ENCODE measurements at regions not wholly inside any gene's neighbourhood (a gene's known extent, or its start where the extent isn't known, plus 50 kb on each side); places are given as distances from the start of the nearest gene placed in this dataset.
"Not testable (repeated sequence)": the region's sequence is repeated elsewhere in the genome, so short reads cannot be mapped to it uniquely, and the experiment has no call there.

DNA sequence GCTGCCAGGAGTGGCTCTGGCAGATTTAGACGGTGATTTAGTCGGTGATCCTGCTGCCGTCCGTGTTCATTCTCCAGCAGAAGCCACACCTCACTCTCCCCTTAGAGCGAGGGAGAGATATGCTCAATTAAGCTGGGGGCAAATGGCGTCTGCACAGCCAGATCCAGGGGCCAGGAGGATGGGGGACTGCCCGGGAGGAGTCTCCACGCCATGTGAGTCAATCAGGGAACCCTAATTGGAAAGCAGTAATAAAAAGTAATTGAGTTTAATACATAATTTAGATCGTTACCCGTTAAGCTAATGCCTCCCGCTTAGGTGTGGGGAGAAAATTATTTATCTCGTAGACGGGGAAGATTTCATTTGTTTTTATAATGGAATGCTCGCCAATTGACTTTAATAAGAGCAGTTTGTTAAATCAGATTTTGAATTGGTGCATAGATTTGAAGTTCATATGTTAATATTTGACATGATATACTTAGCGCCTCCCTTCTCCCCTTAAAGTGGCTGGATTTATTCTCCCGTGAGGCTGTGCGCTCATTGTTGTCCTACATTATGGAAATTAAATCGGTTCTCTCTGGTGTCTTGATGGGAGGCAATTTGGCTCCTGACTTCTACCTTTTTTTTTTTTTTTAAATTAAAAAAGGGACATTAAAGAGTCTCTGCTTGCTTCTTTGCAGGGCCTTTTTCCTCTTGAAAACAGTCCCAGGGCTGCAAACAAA is 104.9 kb upstream of the C14orf180 start:
- DNase-seq (ENCODE audit: extremely low read depth in 1 of 2, low read depth in 1 of 2): no peak

- no peak for DNase-seq (ENCODE audit: extremely low read depth in 1 of 2, low read depth in 1 of 2)
These were observed 104.3 kb upstream of the C14orf180 start for GRCh38 chr14:104475256-104475655.

GRCh38 chr14:104475802-104476201 is 103.8 kb upstream of the C14orf180 start:
- DNase-seq (ENCODE audit: extremely low read depth in 1 of 2, low read depth in 1 of 2): no peak

DNA sequence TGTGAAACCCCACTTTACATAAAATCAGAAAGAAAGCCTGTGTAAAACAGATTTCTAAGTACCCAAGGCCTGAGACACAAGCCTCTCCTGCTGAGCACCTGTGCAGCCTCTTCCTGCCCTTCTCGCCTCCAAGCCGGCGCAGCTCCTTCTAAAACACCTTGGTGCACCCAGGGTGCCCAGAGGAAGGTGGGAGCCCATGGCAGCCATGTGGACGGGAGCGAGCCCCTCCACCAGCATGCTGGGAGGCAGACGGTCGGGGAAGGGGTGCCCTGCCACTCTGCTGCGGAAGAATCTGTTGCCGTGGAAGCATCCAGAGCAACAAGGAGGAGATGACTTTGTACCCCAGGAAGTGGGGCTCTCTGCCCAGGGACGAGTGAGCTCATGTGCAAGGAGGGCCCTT is 103.1 kb upstream of the C14orf180 start:
- no peak for DNase-seq (ENCODE audit: extremely low read depth in 1 of 2, low read depth in 1 of 2)

- DNase-seq (ENCODE audit: extremely low read depth in 1 of 2, low read depth in 1 of 2): no peak
These were observed 102.4 kb upstream of the C14orf180 start for GRCh38 chr14:104477117-104477623.

- DNase-seq (ENCODE audit: extremely low read depth in 1 of 2, low read depth in 1 of 2): no peak
These were observed 101.7 kb upstream of the C14orf180 start for GRCh38 chr14:104477666-104478380.

GRCh38 chr14:104478656-104479055 is 100.9 kb upstream of the C14orf180 start:
- DNase-seq (ENCODE audit: extremely low read depth in 1 of 2, low read depth in 1 of 2): no peak

DNA sequence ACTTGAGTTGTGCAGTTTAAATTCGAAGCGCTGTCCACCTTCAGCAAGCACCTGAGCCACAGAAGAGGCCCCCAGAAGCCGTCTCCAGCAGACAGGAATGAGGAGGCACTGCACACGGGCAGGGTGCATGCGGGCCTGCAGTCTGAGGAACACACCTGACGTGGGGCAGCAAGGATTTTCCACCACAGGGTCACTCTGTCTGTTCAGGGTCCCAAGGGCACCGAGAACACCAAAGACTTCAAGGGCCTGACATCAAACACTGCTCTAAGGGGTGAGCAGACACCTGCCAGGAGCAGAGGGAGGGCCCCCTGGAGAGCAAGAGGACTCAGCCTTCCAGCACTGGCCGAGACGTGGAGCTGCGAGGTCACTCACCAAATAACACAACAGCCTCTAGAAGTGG is 99.7 kb upstream of the C14orf180 start:
- no peak for DNase-seq (ENCODE audit: extremely low read depth in 1 of 2, low read depth in 1 of 2)

- DNase-seq (ENCODE audit: extremely low read depth in 1 of 2, low read depth in 1 of 2): no peak
These were observed 98.2 kb upstream of the C14orf180 start for GRCh38 chr14:104481323-104481722.

- DNase-seq (ENCODE audit: extremely low read depth in 1 of 2, low read depth in 1 of 2): not testable (repeated sequence)
These were observed 97.5 kb upstream of the C14orf180 start for GRCh38 chr14:104482017-104482416.

DNA sequence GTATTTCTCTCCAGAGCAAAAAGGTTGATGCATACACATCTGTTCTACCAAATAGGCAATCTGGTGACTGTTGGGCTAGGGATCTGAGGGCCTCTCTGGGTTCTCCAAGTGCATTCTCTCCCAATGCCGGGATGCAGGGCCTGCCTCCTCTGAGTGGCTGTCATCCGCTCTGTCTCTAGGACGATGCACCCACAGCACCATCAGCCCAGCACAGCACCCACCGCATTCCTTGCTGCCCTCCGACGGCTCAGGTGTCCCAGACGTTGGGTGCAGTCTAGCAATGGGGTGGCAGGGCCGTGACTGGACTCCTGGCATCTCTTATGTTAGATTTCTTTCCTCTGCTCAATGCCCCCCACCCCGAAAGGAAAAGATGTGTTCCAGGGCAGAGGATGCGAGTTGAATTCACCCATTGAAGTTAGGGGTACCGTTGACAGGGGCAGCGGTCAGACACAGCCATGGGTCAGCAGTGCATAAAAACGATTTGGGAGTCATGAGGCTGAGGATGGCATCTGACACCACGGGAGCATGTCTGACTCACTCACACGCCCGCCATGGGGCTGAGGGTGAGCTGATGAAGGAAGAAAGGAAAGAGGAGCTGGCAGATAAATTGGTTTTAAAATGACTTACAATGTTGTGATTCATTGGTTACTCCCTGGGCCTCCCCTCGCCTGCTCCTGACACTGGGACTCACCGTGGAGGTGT is 93.2 kb upstream of the C14orf180 start:
- DNase-seq (ENCODE audit: extremely low read depth in 1 of 2, low read depth in 1 of 2): no peak

- no peak for DNase-seq (ENCODE audit: extremely low read depth in 1 of 2, low read depth in 1 of 2)
These were observed 85.1 kb upstream of the C14orf180 start for GRCh38 chr14:104494483-104494882.

- DNase-seq (ENCODE audit: extremely low read depth in 1 of 2, low read depth in 1 of 2): no peak
These were observed 83.5 kb upstream of the C14orf180 start for GRCh38 chr14:104496095-104496494.

- DNase-seq (ENCODE audit: extremely low read depth in 1 of 2, low read depth in 1 of 2): no peak
These were observed 79.5 kb upstream of the C14orf180 start for GRCh38 chr14:104499784-104500760.

- DNase-seq (ENCODE audit: extremely low read depth in 1 of 2, low read depth in 1 of 2): no peak
These were observed 77.5 kb upstream of the C14orf180 start for GRCh38 chr14:104502060-104502459.

DNA sequence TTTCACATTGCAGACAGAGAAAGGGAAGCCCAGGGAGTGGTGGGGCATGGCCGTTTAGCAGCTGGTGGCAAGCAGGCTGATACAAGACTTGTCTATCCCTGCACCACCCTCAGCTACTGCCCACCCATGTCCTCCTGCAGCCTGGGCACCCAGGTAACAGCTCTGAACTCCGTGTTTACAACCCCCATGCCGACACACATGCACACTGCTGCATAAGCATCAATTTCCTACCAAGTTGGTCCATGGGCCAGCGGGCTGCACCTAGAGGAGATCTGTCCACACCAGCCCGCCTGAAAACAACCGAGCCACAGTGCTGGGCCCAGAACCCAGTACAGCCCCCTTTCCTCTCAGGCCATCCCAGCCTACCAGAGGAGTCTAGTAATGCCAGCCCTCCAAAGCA is 75.9 kb upstream of the C14orf180 start:
- DNase-seq (ENCODE audit: extremely low read depth in 1 of 2, low read depth in 1 of 2): no peak

DNA sequence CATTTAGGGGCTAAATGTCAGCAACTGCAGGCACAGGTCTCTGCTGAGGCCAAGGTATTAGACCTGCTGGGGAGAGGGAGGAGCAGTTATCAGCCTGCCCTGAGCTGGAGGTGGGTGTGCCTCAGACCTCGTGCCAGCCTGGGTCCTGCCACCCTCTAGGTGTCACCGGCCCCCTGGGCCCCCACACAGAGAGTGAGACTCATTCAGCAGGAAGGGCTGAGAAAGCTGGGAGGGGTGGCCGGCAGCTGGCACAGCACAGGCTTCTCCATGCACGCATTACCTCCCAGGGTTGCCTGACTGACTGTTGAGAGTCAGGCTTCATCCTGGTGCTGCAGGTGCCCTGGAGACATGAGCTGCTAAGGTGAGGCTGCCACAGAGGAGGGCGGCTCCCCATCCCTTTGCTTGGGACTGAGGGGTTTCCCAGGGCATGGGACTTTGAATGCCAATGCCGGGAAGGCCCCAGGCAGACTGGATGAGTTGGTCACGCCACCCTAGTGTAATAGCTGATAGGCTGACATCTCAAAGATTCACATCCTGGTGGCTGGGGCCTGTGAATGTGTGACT is 75.3 kb upstream of the C14orf180 start:
- DNase-seq (ENCODE audit: extremely low read depth in 1 of 2, low read depth in 1 of 2): no peak

DNA sequence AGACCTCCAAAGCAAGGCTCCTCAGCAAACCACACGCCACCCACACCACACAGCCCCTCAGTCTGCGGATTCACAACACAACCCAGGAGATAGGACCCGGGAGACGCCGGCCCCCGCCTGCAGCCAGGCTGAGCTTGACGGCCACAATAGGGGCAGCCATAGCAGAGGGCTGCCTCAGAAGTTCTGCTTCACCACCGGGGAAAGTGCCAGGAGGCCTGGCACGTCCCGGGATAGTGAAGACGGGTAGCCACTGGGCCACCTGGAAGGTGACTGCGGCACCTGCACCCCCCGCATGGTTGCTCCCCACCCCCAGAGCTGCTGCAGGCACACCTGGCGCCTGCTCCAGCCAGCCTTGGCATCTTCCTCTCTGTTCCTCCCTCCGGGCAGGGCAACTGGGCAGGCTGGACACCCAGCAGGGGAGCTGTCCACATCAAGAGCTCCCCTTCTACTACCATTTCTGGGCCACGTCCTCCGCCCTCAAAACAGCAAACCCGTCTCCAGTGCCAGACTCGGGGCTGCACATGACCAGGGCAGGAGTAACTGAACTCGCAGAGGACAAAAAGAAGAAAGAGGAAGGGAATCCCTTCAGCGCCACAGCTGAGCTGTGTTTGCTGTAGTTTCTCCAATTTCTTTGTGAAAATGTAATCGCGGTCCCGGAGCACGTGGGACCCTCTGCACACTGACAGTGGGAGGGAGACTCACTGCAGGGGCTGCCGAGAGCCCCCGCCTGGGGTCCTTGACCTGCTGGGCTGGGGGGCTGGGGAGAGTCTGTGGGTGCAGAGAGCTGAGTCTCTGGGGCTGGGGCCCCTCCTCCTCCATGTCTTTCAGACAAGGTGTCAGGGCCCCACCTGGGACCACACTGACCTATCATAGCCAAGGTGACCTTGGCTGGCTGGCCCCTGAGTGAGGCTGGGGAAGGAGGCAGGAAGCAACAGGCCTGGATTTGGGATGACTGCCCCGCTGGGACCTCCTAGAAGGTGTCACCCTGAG is 74.2 kb upstream of the C14orf180 start:
- DNase-seq (ENCODE audit: extremely low read depth in 1 of 2, low read depth in 1 of 2): no peak
